GM21447 (cell line): ENCODE measurements at regions not wholly inside any gene's neighbourhood (a gene's known extent, or its start where the extent isn't known, plus 50 kb on each side); places are given as distances from the start of the nearest gene placed in this dataset.

ENCODE experiments used
- ATAC-seq: cut with Tn5 transposase; IDR thresholded peaks from one replicate; pipeline ENCODE4 v1.9.1; 2021; ENCODE audit not compliant: unreplicated experiment

DNA sequence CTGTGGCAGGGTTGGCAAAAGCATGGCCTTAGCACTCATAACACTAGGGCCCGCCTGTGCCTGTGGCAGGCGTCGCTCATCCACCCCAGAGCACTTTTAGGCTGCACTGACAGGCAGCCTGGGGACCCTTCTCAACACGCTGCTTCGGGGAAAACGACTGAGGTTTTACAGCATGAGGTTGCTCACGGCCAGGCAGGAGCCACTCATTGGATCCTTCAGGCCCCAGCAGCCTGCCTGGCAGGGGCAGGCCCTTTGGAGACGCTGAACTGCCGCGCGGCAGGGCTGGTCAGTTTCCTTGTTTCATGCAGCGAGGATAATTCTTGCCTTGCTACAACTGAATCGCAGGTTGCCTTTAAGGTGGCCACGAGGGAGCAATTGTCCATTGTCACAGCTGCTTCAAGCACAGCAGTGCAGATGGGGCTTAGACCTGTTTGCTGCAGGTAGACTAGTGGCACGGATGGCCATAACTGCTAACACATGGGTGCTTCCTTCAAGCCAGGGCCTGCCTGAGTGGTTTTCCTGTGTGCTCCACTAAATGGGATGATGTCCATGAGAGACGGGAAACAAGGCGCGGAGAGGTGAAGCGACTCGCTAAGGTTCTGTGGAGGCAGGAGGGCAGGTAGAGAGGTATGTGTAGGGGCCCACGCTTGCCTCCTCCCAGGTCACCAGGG, 49.9 kb upstream of the HS6ST1 start:
- no peak for ATAC-seq

DNA sequence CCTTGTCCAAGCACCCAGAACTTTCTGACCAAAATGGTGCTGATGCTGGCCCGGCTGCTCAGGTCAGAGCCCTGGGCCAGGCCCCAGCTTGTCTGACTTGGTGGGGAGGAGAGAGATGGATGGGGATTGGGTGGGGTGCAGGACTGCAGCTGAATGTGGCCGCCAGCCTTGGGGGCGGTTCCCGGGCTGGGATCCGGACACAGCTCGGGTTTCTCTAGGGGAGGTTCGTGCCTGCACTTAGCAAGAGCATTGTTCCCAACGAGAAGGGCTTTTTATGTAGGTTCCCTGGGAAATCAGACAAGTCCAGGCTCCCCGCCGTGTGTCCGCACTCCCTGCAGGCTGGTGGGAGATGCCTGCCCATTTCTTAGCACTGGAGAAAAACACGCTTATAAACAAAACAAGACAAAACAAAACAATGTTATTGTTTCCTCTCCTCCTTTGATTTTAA, 50.5 kb upstream of the HS6ST1 start:
- ATAC-seq: no peak

GRCh38 chr2:128369602-128370467, 51.2 kb upstream of the HS6ST1 start:
- no peak for ATAC-seq

- no peak for ATAC-seq
Measured at GRCh38 chr2:128370468-128371247, 52.0 kb upstream of the HS6ST1 start.

DNA sequence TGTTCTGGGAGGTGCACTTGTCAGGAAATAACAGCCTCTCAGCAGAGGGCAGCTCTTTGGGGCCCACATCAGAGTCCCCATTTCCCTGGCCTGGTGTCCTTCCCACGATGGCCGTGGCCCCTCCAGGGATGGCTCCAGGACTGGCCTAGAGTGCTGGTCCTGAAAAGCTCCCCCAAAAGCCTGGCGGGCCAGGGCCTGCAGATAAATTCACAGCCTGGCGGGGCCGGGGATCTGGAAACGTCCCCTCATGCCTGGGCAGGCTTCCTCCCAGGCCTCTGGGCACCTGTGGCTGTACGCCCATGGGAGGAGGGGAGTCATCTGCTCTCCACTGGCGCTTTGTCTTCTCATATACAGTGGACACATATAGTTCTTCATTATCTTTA, 52.6 kb upstream of the HS6ST1 start:
- no peak for ATAC-seq

DNA sequence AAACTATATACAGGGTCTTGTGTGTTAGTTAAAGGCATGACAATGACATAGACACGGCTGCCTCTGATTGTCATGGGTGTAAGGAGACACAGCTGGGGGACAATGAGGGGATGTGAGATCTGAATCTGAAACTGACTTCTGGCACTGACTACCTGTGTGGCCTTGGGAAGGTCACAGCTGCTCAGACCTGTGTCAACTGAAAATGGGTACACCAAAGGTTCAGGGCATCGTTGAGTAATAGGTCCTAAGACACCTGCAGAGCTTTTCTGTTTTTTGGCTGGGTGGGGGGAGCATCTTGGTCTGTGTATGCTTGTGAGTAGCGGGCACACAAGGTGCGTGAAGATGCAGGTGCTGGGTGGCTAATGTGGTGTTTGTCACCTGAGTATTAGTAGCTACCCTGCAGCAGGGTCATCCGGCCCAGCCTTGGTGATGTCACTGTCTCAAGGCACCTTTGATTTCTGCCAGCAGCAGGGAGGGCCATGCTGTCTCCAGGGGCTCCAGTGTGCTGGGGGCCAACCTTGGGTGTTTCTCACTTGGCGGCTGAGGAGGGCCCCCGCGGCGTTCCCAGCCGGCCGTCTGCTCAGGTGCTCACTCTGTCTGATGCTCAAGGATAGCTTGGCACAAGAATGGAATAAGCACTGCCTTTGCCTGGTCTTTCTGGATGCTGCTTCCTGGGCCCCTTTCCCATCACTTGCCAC, 53.1 kb upstream of the HS6ST1 start:
- peak; percentile 58 for ATAC-seq

DNA sequence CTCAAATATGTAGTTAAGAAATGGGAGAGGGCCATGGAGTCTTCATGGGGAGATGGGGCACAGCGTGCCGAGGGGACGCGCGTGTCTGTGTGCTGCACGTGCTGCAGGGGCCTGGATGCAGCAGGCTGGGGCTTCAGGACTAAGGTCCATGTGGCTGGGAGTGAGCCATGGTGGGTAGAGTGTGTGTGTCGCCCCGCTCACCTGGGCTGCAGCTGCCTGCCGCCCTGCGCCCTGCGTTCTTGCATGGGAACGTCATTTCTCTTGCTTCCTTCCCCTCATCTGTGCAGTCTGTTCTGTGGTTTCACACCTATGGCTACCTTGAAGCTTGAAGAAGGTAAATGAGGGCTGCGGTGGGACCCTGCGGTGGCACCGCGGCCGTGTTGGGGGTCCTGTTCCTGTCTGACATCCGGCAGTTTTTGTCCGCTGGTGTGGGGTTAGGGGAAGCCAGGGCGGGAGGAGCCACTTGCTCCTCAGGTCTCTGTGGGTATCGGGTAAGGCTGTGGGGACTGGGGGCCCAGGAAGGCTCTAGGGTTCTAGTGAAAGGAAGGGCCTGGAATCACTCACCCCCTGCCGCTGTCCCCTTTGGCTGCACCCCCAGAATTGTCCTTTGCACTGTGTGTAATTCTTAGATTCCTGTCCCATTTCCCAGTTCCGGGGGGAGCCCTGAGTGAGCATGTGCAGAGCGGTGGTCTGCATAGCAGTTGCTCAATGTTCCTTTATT, 54.1 kb upstream of the HS6ST1 start:
- no peak for ATAC-seq

- ATAC-seq: no peak
Measured at GRCh38 chr2:128373451-128374000, 54.9 kb upstream of the HS6ST1 start.

DNA sequence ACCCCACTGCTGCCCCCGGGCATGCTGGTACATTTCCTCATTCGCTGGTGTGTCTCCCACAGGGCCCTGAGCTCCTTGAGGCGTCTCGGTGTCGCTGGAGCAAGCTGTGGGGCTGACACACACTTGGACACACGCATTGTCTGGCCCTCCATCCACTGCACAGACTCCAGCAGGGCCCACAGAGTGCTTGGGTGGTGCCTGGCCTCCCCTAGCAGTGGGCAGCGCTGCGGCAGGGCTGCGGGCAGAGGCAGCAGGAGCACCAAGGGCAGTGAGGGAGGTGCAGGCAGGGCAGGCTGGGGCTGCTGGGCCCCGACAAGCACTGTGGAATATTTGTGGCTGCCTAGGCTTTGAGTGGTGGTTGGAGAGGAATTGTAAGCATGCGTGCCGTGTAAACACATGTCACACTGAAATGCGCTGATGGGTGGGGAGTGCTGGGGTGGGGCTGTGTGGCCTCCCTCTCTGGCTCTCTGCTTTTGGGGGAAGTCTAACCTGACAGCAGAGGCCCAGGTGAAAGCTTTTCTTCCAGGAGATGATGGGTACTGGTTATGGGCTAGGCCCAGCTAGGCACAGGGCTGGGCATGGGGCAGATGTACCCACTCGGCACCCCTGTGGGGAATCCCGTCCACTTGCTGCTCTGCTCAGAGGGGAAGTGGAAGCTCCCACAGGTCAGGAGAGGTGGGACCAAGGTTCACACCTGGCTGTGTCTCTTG, 55.5 kb upstream of the HS6ST1 start:
- no peak for ATAC-seq

DNA sequence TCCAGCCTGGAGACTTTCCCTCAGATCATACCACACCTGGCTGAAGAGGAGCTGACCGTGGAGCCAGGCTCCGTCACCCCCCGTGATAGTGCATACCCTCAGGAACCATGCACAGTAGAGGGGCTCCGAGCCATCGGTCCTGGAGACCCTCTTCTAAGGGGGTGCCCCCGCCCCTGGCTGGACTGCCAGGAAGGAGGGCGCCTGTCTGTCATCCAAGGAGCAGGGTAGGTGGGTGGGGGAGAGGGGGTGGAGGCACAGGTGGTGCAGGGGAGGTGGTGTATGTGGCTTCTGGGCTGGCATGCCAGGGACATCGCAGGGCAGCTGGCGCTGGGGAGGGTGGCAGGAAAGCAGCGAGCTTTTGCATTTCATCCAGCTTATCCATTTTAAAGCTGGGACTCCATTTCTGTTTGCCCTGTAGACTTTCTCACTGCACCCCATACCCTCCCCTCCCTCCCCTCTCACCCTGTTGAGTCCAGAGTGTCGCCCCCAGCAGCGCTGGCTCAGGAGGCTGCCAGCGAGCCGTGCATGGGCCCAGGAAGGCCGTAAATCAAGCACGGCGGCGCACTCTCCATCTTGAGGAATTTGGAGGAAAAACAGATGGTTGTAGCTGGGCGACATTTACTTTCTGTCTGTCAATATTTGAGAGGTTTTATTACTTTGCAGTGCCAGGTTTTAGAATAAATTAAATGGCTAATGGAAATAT, 56.2 kb upstream of the HS6ST1 start:
- ATAC-seq: no peak

- ATAC-seq: no peak
Measured at GRCh38 chr2:128375454-128375853, 56.8 kb upstream of the HS6ST1 start.

- no peak for ATAC-seq
Measured at GRCh38 chr2:128376241-128377041, 57.8 kb upstream of the HS6ST1 start.

DNA sequence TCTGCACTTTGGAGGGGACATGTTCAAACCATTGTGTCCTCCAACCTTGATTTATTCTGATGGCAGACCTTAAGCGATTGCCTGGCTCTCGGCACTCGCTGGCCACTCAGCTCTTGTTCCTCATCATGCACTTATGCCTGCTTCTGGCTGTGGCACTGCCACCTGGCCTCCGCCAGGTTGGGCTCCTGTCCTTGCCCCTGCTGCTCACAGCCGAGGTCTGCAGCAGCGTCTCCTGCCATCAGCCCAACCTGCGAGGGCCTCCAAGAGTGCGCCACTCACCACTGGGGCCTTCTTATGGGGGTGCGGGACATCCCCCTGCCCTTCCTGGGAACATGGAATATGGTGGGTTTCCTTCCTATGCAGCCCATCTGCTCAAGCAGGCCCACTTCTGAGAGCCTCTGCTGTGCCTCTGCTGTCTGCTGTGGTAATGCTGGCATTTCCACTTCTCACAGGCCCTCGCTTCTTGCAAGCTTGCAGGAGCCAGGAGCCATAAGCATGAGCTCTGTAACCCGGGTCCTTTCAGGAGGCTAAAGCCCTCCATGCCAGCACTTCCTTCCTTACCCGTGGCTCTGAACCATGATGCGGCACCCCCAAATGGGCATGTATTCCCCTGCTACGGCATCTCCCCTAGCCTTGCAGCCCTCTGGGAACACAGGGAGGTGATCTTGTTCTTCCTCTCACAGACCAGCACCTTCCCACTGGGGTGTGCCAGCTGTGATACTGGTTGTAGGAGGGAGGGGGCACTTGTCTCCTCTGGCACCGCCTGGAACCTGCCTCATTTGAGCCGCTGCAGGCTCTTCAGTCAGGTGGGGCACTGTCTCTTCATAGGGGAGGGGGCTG, 58.6 kb upstream of the HS6ST1 start:
- ATAC-seq: no peak

DNA sequence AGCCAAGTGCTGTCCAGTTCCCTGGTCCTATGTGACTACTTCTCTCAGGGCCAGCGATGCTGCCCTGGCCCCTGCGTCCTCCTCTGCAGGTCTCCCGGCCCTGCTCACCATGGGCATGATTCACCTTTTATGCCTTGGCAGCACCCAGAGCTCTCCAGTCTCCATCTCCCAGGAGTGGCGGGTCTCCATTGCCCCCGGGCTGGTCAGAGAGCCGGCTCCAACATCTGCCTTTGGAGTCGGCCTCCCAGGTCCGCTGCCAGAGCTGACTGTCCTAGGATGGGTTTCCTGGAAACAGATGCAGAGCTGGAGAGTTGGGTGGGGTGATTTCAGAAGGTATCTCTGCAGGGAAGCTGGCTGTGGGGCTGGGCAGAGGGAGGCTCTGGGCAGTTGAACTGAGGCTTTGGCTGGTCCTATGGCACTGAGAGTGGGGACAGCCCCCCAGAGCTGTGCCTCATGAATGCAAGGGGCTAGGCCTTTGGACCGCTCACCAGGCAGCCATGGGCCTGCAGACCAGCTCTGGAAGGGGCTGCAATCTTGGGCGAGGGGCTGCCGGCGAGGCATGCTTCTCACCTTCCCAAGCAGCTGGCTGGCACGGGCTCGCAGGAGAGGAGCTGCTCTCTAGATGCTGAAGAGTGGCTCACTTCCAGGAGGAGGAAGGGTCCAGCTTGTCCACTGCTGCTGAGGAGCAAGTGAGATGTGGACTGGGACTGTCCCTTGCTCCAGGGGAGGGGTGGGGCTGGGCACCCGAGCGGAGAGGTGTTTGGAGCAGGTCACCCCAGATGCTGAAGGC, 59.8 kb upstream of the HS6ST1 start:
- no peak for ATAC-seq

GRCh38 chr2:128379021-128380015, 60.6 kb upstream of the HS6ST1 start:
- ATAC-seq: no peak
